ENCODE measurements at regions not wholly inside any gene's neighbourhood (a gene's known extent, or its start where the extent isn't known, plus 50 kb on each side); places are given as distances from the start of the nearest gene placed in this dataset.

DNA sequence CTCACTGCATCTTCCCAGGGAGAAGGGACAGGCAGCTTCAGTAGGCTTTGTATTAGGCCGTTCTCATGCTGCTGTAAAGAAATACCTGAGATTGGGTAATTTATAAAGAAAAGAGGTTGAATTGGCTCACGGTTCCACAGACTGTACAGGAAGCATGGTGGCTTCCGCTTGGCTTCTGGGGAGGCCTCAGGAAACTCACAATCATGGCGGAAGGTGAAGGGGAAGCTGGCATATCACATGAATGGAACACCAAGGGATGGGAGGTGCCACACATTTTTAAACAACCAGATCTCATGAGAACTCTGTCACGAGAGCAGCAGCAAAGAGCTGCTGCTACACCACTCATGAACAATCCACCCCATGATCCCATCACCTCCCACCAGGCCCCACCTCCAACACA, 182.2 kb upstream of the SFSWAP start:
- H3K27ac Mint-ChIP-seq (ENCODE audit: unreplicated experiment), result no peak overlapping the region
- H3K9me3 Mint-ChIP-seq, result no peaks in the 10 kb centered on the region
- no peaks in the 10 kb centered on the region for H3K27me3 Mint-ChIP-seq (ENCODE audit: low read depth)
- no peak overlapping the region for H3K4me3 Mint-ChIP-seq
- H3K4me1 Mint-ChIP-seq, result no peaks in the 10 kb centered on the region
- TF ChIP-seq, protein P1, sequence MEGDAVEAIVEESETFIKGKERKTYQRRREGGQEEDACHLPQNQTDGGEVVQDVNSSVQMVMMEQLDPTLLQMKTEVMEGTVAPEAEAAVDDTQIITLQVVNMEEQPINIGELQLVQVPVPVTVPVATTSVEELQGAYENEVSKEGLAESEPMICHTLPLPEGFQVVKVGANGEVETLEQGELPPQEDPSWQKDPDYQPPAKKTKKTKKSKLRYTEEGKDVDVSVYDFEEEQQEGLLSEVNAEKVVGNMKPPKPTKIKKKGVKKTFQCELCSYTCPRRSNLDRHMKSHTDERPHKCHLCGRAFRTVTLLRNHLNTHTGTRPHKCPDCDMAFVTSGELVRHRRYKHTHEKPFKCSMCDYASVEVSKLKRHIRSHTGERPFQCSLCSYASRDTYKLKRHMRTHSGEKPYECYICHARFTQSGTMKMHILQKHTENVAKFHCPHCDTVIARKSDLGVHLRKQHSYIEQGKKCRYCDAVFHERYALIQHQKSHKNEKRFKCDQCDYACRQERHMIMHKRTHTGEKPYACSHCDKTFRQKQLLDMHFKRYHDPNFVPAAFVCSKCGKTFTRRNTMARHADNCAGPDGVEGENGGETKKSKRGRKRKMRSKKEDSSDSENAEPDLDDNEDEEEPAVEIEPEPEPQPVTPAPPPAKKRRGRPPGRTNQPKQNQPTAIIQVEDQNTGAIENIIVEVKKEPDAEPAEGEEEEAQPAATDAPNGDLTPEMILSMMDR (conservative IDR thresholded peaks at IDR 0.05), result no peak
- no peak for DNase-seq (ENCODE audit: low read depth, low spot score)
- no peaks in the 10 kb centered on the region for H3K36me3 Mint-ChIP-seq (ENCODE audit: low read depth)

- Mint-ChIP-seq H3K27me3 (ENCODE audit: low read depth) (no peaks in the 10 kb centered on the region), H3K27ac (ENCODE audit: unreplicated experiment) (no peak overlapping the region), H3K36me3 (ENCODE audit: low read depth) (no peaks in the 10 kb centered on the region), H3K9me3 (no peaks in the 10 kb centered on the region), H3K4me1 (peaks cover 4% of the 10 kb centered on the region), H3K4me3 (no peak overlapping the region)
- DNase-seq (ENCODE audit: low read depth, low spot score), result no peak
- TF ChIP-seq, protein P1 (conservative IDR thresholded peaks at IDR 0.05), result no peak
Observed at GRCh38 chr12:131529196-131530040, 181.5 kb upstream of the SFSWAP start.

GRCh38 chr12:131530041-131530332, 180.9 kb upstream of the SFSWAP start:
- no peak overlapping the region for H3K4me3 Mint-ChIP-seq
- H3K36me3 Mint-ChIP-seq (ENCODE audit: low read depth), result no peaks in the 10 kb centered on the region
- H3K27ac Mint-ChIP-seq (ENCODE audit: unreplicated experiment), result no peak overlapping the region
- H3K27me3 Mint-ChIP-seq (ENCODE audit: low read depth), result no peaks in the 10 kb centered on the region
- TF ChIP-seq, protein P1 (conservative IDR thresholded peaks at IDR 0.05), result no peak
- peaks cover 10% of the 10 kb centered on the region for H3K4me1 Mint-ChIP-seq
- DNase-seq (ENCODE audit: low read depth, low spot score), result no peak
- H3K9me3 Mint-ChIP-seq, result no peaks in the 10 kb centered on the region

DNA sequence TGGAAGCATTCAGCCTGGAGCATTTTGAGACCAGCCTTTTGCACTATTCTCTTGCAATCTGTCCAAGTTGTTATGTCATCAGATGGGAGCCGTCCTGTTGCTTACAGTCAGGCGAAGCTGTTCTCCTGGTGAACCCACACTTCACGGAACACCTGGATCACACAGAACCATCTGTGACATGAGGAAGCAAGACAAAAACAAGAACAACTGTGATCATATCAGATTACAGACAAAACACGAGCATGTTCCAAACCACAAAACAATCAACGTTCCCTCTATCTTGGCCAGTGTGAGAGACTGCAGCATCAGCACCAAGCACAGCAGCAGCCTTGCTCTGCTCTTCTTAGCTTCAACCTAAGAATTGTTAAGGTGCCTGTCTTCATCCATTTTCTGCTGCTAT, 180.5 kb upstream of the SFSWAP start:
- H3K4me3 Mint-ChIP-seq, result no peak overlapping the region

GRCh38 chr12:131533139-131533538, 177.8 kb upstream of the SFSWAP start:
- DNase-seq (ENCODE audit: low read depth, low spot score), result no peak
- H3K27ac Mint-ChIP-seq (ENCODE audit: unreplicated experiment), result no peak overlapping the region

More for the DNA sequence above, 180.5 kb upstream of the SFSWAP start:
- no peaks in the 10 kb centered on the region for H3K36me3 Mint-ChIP-seq (ENCODE audit: low read depth)
- no peaks in the 10 kb centered on the region for H3K9me3 Mint-ChIP-seq
- no peak for DNase-seq (ENCODE audit: low read depth, low spot score)
- no peak overlapping the region for H3K27ac Mint-ChIP-seq (ENCODE audit: unreplicated experiment)
- H3K4me1 Mint-ChIP-seq, result peaks cover 12% of the 10 kb centered on the region
- H3K27me3 Mint-ChIP-seq (ENCODE audit: low read depth), result no peaks in the 10 kb centered on the region
- TF ChIP-seq, protein P1 (conservative IDR thresholded peaks at IDR 0.05), result no peak

More at GRCh38 chr12:131533139-131533538, 177.8 kb upstream of the SFSWAP start:
- H3K4me1 Mint-ChIP-seq, result peaks cover 21% of the 10 kb centered on the region
- TF ChIP-seq, protein P1 (conservative IDR thresholded peaks at IDR 0.05), result no peak
- no peaks in the 10 kb centered on the region for H3K36me3 Mint-ChIP-seq (ENCODE audit: low read depth)
- H3K9me3 Mint-ChIP-seq, result no peaks in the 10 kb centered on the region
- no peak overlapping the region for H3K4me3 Mint-ChIP-seq
- no peaks in the 10 kb centered on the region for H3K27me3 Mint-ChIP-seq (ENCODE audit: low read depth)

Measured in neural crest cell (in vitro differentiated cells).